ENCODE measurements at regions not wholly inside any gene's neighbourhood (a gene's known extent, or its start where the extent isn't known, plus 50 kb on each side); places are given as distances from the start of the nearest gene placed in this dataset.
"Not testable (repeated sequence)": the region's sequence is repeated elsewhere in the genome, so short reads cannot be mapped to it uniquely, and the experiment has no call there.

DNA sequence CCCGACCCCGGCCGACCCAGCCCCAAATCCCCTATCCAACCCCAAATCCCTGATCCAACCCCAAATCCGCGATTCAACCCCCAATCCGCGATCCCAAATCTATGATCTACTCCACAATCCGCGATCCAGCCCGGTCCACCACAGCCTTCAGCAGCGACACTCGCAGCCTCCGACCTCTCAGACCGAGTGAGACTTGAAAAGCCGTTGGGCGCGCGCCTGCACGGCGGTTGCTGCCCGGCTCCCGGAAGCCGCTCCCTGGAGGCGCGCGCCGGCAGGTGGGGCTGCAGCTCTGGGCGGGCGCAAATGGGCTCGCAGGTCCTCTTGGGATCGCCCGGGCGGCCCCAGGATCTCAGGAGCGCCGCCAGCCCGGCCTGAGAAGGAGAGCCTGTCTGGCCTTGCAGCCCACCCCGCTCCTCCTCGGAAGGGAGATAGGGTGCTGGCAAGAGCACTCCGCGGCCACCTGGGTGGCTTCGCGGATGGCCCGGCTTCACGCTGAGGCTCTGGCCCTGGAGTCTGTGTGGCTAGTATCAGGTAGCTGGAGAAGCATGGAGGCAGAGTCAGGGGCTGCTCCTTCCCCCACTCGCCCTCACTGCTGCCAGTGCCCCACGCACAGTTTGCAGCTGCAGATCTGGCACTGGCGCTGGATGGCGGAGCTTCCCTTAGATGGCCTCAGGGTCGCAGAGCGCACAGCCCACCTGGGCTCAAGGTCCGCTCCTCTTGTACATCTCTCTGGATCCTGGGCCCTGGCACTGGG lies 533.4 kb upstream of the DEFB115 start:
- TF ChIP-seq, protein P1, sequence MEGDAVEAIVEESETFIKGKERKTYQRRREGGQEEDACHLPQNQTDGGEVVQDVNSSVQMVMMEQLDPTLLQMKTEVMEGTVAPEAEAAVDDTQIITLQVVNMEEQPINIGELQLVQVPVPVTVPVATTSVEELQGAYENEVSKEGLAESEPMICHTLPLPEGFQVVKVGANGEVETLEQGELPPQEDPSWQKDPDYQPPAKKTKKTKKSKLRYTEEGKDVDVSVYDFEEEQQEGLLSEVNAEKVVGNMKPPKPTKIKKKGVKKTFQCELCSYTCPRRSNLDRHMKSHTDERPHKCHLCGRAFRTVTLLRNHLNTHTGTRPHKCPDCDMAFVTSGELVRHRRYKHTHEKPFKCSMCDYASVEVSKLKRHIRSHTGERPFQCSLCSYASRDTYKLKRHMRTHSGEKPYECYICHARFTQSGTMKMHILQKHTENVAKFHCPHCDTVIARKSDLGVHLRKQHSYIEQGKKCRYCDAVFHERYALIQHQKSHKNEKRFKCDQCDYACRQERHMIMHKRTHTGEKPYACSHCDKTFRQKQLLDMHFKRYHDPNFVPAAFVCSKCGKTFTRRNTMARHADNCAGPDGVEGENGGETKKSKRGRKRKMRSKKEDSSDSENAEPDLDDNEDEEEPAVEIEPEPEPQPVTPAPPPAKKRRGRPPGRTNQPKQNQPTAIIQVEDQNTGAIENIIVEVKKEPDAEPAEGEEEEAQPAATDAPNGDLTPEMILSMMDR (IDR thresholded peaks at IDR 0.05; ENCODE audit: low read length): not testable (repeated sequence)
- TF ChIP-seq EZH2 (IDR thresholded peaks at IDR 0.05; ENCODE audit: borderline replicate concordance, low read length): not testable (repeated sequence)
